GM19455 (cell line): ENCODE measurements at regions not wholly inside any gene's neighbourhood (a gene's known extent, or its start where the extent isn't known, plus 50 kb on each side); places are given as distances from the start of the nearest gene placed in this dataset.

Experiments used
- ATAC-seq: cut with Tn5 transposase; IDR thresholded peaks from one replicate; pipeline ENCODE4 v1.9.1; 2021; ENCODE audit not compliant: unreplicated experiment

DNA sequence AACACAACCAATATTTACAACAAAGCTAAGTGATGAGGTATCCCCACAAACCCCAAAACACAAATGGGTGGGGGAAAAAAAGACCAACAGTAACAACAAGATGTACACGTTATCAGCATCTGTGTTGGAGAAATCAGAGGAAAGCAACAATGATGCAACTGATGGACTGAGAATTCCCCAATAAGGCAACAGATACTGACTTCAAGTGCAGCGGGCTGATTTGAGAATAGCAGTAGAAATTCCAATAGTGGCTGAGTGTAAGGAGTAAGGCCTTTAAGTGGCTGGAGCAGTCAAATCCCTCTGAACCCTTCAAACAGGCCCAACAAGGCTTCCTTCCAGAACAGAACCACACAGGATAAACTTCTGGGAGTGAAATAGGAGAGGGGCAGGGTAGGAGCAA, 97.6 kb downstream of the TM2D1 start:
- ATAC-seq = no peak

DNA sequence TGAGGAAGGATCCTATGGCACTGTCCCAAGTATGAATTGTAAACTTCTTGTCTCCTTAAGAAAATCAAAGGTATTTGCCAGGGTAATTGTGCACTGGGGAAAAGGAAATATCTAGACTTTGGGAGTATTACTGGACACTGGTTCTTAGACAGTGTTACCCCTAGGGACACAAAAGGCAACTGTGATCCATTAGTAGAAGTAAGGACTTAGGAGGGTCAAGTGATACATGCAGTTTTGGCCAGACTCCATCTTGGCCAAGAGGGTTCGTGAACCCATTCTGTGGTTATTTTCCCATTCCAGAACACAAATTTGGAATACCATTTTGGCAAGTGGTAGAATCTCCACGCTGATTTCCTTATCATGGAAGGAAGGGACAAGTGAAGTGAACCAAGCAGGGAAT, 98.1 kb downstream of the TM2D1 start:
- ATAC-seq = no peak

DNA sequence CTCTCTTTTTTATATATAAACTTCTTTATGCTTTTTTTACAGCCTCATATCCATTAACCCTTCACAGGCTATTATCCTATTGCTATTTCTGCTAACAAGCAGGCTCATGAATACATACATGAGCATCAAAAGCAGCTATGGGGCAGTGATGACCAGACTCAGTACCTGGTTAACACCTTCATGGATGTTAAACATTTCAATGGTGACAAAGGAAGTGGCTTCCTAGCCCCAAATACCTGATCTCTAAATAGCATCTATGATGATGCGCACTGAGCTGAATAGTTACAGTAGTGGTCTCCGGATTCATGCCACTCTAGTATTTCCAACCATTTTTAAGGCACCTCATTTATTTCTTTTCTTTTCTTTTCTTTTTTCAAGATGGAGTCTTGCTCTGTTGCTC, 101.1 kb downstream of the TM2D1 start:
- ATAC-seq = no peak

DNA sequence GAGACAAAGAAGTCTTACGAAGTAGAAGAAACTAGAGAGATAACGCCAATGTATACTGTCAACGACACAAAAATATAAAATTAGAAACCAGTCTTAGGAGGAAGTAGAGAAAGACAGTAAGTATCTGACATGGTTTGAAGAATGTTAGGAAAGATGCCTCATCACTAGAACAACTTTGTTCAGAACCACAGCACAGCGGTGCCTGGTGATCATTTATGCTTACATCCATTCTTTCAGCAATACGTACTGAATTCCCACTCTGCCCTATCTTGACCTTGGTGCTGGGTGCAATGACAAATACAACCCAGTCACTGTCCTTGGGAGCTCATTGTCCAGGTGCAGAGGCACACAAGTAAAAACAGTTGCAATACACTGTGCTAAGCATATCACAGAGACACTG, 104.4 kb downstream of the TM2D1 start:
- no peak for ATAC-seq

DNA sequence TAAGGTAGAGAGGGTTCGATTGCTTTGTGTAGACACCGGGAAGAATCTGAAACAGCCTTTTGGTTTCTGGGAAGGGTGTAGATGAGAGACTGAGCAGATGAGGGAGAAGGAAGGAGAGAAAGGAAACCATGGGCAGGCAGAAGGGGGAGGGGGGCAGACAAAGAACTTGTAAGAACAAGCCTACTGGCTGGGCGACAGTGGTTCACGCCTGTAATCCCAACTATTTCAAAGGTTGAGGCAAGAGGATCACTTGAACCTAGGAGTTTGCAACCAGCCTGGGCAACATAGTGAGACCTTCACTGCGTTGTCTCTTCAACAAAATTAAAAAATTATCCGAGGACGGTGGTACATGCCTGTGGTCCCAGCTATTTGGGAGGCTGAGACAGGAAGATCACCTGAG, 106.2 kb downstream of the TM2D1 start:
- ATAC-seq = no peak

DNA sequence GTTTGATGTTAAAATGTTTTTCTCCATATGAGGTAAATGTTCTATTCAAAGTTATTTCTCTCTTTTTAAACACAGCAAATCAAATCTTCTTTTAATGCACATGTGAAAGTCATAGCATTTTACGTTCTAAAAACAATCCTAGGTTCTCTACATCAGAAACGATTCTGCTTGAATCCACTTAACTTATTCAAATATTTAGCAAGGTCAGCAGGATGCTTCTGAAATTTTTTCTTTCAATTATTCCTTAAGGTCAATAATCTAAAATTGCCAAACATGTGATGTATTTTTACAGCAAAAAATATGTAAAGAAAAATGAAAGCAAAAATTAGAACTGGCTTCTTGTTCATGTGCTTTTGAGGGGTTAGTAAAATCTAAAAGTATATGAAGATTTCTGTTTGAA, 106.7 kb downstream of the TM2D1 start:
- ATAC-seq = no peak

DNA sequence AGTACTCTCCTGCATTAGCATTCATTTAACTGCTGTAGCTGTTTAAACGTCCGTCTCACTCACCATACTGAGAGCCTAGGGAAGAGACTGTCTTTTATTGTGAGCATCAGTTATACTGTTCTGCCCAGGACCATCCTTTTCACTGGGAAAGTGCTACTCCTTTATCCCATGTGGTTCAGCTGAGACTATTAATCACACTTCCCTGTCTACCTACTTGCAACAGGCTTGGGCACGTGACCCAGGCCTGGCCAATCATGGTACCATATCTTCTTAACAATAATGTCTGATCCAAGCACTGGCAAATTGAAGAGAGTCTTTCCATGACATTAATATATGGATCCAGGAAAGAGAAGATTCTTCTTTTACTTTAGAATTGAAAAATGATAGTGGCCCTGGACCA, 108.1 kb downstream of the TM2D1 start:
- ATAC-seq = no peak

DNA sequence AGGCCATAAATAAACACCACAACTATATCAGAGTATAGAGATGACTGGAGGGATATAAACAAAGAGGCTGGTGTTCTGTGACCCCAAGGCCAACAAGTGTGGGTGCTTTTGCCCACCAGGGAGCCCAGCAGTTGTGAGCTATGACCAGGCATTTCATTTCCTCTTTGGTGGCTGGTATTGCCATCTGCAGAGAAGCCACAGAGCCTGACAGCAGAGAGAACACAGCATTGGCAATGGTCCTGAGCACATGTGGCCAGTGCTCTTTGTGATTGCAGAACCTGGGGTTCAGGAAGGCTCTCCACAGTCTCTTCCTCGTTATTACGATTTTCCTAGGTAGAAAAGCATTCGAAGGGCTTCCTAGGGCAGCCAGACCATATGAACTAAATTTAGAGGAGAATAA, 112.3 kb downstream of the TM2D1 start:
- ATAC-seq = no peak

DNA sequence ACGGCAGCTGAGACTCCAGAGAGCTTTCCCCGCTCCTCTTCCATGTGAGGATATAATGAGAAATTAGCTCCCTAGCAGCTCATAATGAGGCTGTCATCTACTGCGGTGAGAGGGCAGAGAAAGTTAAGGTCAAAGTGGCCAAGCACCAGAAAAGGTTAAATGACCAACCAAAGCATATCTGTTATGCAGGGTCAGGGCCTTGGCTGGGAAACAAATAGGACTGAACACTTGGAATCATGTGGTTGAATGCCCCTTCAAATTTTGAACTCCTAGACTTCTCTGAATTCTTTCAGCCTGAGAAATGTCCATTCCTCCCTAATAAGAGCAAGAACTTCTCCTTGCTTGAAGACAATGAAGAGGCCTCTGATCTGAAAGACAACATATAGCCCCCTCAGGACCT, 115.9 kb downstream of the TM2D1 start:
- ATAC-seq = no peak

DNA sequence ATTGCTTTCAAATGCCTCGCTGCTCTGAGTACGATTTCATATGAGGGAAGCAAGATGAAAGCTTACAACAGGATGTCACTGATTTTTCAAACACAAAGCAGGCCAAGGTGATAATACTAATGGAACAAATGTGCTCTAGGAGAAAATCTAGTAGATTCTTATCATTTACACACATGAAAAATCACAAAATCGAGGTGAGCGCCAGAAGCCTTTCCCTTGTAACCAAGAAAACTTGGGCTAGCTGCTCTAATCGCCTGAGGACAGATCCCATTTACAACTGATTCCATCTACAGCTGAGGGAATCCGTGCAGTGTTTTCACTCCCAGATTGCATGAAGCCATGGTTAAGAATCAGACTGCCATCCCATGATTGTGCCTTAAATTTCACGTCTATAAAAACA, 117.5 kb downstream of the TM2D1 start:
- no peak for ATAC-seq

DNA sequence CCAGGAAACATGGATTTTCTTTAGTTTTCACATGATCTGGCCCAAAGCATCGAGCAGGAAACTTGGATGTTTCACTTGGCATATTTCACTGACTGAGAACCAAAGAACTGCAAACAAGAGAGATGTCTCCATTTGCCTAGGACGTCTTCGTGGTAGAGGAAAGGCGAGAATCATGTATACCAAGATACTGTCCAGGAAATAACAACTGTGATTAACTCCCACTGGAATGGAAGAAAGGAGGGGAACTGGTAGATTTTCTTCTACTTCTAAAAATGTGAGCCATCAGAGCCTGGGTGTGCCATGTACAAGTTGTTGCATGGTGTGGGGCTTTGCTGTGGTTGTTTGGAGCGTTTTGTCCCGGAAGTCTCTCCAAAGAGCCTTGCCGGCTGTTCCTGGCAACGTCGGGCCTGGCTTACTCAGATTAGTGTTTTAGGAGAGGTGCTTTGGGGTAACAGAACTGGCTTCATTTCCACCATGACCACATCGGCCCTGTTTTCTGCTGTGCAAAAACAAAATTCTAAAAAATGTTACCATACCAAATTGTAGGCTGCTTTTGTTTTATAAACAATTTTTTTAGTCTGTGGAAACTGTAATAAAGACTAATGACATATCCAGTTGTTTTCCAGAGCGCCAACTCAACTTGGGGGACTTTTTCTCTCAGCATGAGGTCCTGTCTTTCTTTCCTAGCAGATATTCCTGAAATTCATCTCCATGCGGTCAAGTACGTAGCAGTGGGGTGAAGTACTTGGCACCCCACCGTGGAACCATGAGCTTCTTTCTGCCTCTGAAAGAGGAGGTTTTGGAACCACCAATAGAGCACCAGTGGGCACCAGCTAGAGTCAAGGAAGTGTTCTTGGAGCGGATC, 118.3 kb downstream of the TM2D1 start:
- no peak for ATAC-seq

DNA sequence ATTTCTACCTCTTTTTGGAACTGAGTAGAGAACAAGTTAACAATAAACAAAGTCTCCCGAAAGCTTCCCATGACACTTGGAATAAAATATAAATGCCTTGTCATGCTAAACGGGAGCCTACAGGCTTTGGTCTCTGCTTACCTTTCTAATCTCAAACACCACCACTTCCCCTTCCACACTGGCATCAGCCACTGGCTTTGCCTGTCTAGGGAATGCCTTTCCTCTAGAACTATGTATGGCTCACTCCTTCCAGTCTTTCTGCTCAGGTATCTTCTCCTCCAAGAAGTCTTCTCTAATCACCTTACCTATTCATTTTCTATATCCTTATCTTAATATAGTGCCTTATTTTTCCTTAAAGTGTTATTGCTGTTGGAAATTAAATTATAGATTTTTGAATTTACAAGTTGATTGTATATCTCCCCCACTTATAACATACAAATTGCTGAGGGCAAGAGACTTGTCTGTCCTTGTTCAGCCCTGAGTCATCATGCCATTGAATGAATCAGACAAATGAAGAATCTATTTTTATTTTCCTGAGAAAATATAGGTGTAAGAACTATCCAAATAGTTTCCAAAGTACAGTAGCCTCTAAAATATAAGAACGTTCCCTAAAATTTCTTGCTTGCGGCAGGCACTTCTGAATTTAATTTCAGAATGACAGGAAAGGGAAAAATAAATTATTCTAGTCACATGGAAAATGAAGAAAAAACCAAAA, 119.2 kb downstream of the TM2D1 start:
- no peak for ATAC-seq

DNA sequence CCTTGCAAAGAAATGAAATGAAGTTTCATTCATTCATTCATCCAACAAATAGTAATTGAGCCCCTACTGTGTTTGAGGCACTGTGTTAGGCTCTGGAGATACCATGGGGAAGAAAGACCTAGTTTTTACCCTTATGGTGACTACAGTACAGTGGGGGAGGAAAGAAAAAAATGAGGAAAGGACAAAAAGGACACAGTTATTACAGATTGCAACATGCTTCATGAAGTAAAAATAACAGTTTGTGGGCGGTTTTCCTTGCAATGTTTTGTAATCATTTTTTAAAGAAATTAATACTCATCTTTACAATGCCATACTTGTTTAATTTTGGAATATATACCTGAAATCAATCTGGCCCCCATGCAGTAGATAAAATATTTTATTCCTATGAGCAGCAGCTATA, 120.3 kb downstream of the TM2D1 start:
- no peak for ATAC-seq

DNA sequence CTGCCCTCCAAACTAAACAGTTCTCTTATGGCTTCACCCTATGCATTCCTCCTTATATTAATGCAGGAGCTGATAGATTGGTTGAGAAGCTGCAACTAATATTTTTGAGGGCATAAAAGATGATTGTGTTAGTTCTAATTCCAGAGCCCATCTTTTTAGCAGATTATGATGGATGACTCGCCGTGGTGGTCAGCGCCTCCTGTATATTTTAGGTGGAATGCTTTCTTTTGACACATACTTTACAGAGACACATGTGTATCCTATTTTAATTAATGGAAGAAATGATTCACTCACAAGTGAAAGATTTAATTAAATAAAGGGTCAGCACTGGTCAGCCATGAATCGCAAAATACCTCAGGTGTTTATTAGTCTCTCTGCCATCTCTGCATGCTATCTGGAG, 120.7 kb downstream of the TM2D1 start:
- ATAC-seq = no peak

DNA sequence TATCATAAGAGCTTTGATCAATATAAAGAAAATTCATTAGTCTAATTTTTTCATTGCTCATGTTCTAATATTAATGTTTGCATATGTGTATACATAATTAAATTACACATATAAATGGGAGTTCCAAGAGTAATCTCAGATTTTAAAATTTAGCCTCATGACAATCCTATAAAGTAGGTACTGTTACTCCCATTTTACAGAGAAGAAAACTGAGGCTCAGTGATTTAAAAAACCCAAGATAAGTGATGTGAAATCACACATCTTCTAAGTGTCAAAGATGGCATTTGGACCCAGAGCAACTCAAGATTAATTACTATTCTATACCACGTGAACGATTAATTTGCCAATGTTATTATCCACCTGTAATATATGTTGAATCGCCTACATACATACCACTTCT, 122.3 kb downstream of the TM2D1 start:
- no peak for ATAC-seq

DNA sequence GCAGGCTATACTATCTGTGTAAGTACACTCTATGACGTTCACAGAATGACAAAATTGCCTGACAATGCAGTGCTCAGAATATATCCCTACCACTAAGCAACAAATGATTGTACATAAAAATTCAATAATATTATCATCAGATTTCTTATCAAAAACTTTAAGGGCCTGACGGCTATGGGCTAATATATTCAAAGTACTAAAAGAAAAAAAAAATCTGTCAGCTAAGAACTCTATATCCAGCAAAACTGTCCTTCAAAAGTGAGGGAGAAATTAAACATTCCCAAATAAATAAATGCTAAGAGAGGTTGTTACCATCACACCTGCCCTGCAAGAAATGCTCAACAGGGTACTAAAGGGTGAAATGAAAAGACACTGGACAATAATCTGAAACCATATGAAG, 127.3 kb downstream of the TM2D1 start:
- no peak for ATAC-seq

DNA sequence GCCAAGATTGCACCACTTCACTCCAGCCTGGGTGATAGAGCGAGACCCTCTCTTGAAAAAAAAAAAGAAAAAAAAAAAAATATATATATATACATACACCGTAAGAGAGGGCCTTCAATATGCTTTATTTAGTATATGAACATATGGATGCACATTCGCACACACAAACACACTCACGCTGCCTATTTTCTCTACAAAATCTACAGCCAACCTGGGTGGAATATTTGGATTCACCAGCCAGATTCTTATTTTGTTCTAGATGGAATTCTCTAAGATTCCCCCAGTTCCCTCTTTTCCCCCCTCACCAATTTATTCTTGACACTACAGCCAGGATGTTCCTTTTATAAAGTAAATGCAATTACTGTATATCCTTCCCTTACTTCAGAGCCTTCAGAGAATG, 131.6 kb downstream of the TM2D1 start:
- ATAC-seq = no peak

DNA sequence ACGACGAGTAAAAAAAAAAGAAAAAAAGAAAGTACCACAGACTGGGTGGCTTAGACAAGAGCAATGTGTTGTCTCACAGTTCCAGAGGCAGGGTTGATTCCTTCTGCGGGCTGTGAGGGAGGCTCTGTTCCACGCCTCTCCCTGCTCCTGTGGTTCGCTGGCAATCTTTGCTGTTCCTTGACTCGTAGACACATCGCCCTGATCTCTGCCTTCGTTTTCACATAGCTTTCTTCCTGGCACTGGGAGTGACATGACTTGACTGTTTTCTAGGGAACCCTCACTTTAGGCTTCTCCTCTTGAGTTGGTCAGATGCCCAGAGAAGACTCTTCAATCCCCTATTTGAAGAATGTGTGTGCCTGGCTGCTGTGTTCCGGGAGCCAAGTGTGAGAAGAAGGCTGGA, 133.6 kb downstream of the TM2D1 start:
- ATAC-seq = no peak

DNA sequence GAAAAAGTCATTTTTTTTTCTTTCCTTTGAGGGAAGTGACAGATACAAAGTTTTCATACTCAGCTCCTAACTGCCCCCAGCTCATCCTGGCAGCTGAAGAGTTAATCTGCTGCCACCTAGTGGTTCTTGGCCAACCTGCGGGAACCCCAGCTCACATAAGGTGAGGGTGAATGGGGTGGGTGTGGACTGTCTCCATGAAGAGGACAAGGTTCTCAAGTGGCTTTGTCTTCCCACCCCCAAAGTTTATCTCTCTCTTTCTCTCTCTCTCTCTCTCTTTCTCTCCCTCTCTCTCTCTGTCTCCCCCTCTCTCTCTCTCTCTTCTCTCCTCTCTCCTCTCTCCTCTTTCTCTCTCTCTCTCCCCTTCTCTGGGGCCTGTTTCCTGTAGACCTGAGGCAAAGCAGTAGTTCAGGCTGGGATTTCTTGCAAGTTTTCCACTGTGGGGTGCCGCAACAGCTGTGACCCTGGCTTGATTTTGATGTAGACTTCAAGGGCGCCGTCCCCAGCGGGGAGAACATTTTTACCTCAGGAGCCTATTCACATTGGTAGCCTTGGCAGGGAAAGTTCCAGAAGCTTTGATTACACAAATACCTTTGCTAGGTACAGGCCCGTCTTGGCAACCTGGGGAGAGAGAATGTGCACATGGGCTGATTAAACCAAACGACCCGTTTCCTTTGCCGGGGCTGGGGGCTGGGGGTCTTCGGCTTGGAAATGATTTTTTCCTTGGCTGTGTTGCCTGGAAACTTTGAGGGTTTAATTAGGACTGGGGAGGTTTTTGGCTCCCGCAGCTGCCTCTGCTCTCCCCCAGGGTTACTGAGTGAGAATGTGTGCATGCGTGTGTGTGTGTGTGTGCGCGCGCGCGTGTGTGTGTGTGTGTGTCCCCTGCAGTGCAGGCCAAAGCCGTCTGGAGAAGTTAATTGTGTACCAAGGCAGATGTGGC, 135.9 kb downstream of the TM2D1 start:
- ATAC-seq = no peak

DNA sequence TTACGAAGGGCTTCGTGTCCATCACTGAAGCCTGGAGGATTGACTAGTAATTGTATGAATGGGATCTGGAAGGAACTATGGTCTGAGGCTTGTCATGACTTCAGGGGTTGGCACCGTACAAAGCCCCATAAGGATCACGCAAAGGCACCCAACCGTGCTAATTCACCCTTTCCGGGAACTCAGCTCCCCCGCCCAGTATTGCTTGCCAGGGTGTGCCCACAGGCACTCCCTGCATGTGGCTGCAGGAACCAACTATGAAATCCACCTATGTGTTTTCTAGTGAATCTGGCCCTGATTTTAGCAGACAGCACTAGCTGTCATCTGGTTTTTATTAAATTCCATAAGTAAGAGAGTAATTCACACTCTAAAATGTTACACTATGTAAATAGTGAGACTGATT, 139.2 kb downstream of the TM2D1 start:
- no peak for ATAC-seq

DNA sequence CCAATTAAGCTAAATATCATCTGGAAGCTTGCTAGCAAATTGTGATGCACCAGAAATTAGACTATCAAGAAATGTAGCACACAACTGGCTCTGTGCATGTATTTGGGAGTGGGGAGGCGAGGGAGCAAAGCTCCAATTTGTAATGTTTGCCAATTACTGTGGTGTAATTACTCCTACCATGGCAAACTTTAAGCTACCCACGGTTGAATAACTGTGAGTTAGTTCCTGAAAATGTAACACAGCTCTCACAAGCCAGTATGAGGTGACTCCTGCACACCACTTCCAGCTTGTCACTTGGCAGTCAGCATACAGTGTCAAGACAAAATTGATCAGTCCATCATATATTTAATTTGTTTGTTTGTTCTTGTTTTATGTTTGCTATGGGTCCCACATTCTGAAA, 141.2 kb downstream of the TM2D1 start:
- no peak for ATAC-seq

DNA sequence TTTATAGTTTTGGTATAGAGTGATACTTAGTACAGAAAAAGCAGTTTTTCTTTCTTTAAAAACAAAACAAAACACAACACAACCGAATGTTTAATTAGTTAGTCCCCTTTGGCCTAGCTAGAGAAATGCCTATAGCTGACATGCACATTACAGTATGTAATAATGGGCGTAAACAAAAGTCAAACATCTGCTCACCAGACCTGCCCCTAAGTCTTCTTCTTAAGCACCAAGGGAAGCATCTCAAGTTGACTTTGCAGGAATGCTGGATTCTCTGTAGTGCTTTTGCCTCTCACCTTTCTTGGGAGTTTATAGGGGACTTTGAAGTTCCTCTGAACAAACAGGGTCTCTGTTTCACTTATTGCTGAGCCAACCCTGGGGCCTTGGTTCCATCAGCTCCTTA, 143.7 kb downstream of the TM2D1 start:
- no peak for ATAC-seq
